Prostate gland (tissue), 2 donors: ENCODE measurements at regions not wholly inside any gene's neighbourhood (a gene's known extent, or its start where the extent isn't known, plus 50 kb on each side); places are given as distances from the start of the nearest gene placed in this dataset.

ENCODE experiments used
- DNase-seq: peaks from one replicate; pipeline ENCODE4 v3.0.0-alpha.2; 2019; ENCODE audit warnings: low spot score
- H3K27ac ChIP-seq, 2 donors: fragments of 200-600 bp; sonication (generic); 2 replicates each; pipeline ENCODE4 v1.5.1; 2017 to 2019
- H3K27me3 ChIP-seq: fragments of 200-600 bp; sonication (generic); replicated peaks from 2 replicates; pipeline ENCODE4 v1.5.1; 2019; ENCODE audit not compliant: insufficient read depth
- H3K36me3 ChIP-seq, 2 donors: fragments of 200-600 bp; sonication (generic); 1 replicate in 1 of 2; 2 replicates in 1 of 2; pipeline versions ENCODE4 v1.5.1 to v1.8.1; 2017 to 2019
- H3K4me1 ChIP-seq: fragments of 200-600 bp; sonication (generic); replicated peaks from 2 replicates; pipeline ENCODE4 v1.5.1; 2019
- H3K4me3 ChIP-seq, 2 donors: fragments of 200-600 bp; sonication (generic); 2 replicates each; pipeline ENCODE4 v1.5.1; 2017 to 2019
- H3K9me3 ChIP-seq: fragments of 200-600 bp; sonication (generic); 2 replicates; pipeline ENCODE4 v1.5.1; 2017
- POLR2A ChIP-seq: fragments of 450-650 bp; IDR thresholded peaks from one replicate; pipeline ENCODE4 v1.6.1; 2016; ENCODE audit warnings: antibody characterized with exemption, mild to moderate bottlenecking
- POLR2AphosphoS5 ChIP-seq: sonication (generic); formaldehyde crosslinking; IDR thresholded peaks from one replicate; pipeline ENCODE4 v1.6.1; 2017; ENCODE audit warnings: antibody characterized with exemption
- WGBS: methylation state at CpG from one replicate; pipeline ENCODE4 v1.1.5; 2018; 5-methylcytosine and 5-hydroxymethylcytosine counted together
- intact Hi-C: fragments of 100-400 bp; cut with DNase I; formaldehyde crosslinking; loops from one replicate; pipeline ENCODE4 v1.14.2; 2022
- TF ChIP-seq, protein P1 (sequence below), 4 experiments: fragments of 200-600 bp in 2 of 4; fragments of 450-650 bp in 2 of 4; sonication (generic) in 2 of 4; IDR thresholded peaks; 1 replicate in 3 of 4; 2 replicates in 1 of 4; pipeline ENCODE4 v1.5.1; 2016 to 2019; ENCODE audit warnings: antibody characterized with exemption in 4 of 4, mild to moderate bottlenecking in 2 of 4, moderate library complexity in 2 of 4

DNA sequence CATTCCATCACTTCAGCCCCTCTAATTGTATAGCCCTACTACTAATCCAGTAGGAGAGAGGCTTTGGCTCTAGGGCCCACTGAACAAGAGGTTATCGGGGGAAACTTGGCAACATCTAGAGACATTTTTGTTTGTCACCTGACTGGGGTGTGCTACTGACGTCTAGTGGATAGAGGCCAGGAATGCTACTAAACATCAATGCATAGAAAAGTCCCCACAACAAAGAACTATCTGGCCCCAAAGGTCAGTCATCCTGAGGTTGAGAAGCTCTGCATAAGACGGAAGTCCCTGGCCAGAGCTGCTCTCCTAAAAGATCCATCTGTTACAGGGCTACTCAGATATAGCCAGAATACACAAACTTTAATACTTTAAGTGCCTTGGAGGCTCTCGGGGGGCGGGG, 570.6 kb upstream of the KLF4 start:
- TF ChIP-seq, protein P1, sequence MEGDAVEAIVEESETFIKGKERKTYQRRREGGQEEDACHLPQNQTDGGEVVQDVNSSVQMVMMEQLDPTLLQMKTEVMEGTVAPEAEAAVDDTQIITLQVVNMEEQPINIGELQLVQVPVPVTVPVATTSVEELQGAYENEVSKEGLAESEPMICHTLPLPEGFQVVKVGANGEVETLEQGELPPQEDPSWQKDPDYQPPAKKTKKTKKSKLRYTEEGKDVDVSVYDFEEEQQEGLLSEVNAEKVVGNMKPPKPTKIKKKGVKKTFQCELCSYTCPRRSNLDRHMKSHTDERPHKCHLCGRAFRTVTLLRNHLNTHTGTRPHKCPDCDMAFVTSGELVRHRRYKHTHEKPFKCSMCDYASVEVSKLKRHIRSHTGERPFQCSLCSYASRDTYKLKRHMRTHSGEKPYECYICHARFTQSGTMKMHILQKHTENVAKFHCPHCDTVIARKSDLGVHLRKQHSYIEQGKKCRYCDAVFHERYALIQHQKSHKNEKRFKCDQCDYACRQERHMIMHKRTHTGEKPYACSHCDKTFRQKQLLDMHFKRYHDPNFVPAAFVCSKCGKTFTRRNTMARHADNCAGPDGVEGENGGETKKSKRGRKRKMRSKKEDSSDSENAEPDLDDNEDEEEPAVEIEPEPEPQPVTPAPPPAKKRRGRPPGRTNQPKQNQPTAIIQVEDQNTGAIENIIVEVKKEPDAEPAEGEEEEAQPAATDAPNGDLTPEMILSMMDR (IDR thresholded peaks at IDR 0.05): no peak
- no peak for TF ChIP-seq POLR2AphosphoS5
- no peak for TF ChIP-seq POLR2A

DNA sequence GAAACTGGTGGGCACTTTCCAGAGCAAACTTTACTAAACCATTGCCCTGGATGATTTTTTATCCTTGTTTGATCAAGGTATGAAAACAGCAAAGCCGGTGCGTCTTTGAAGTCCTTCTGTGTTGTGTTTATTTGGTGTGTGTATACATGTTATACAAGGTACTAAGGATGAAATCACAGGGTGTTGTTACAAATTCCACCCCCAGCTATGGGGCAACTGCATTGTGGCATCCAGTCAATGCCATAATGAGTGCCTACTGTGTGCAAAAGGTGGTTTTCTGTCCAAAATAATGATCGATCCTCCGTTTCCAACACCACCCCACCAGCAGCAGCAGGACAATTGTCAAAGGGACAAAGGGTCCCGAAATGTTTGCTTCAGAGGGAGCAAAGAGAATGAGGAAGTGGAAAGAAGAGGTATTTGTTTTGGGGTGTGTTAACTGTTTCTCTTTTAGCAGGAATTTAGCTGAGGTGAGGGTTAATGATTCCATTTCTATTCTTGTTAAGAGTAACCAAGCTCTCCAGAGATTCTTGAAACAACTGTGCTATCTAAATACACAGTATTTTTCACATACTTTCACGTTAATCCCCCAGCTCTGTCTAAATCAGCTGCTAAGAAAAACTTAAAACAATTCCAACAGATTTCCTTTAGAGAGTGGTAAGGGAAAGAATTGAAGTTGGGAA, 568.7 kb upstream of the KLF4 start:
- intact Hi-C loops: loop anchor here (5.0 kb wide), 2 partner anchors 84 to 306 kb away; no protein-coding TSS in a partner anchor
- H3K27ac ChIP-seq: peak overlapping the region in 1 of 2 donors; percentile 16
- TF ChIP-seq, protein P1 (IDR thresholded peaks at IDR 0.05): no peak
- no peak for TF ChIP-seq POLR2AphosphoS5

More for the DNA sequence above, 570.6 kb upstream of the KLF4 start:
- intact Hi-C loops: no loop called here
- H3K27me3 ChIP-seq: no peaks in the 10 kb centered on the region
- no peaks in the 10 kb centered on the region for H3K4me1 ChIP-seq
- no peak overlapping the region for H3K27ac ChIP-seq
- H3K36me3 ChIP-seq: no peaks in the 10 kb centered on the region
- 85% methylated on average over 5 of the region's 5 CpGs for WGBS
- H3K9me3 ChIP-seq: no peaks in the 10 kb centered on the region
- H3K4me3 ChIP-seq: no peak overlapping the region
- no peak for DNase-seq

DNA sequence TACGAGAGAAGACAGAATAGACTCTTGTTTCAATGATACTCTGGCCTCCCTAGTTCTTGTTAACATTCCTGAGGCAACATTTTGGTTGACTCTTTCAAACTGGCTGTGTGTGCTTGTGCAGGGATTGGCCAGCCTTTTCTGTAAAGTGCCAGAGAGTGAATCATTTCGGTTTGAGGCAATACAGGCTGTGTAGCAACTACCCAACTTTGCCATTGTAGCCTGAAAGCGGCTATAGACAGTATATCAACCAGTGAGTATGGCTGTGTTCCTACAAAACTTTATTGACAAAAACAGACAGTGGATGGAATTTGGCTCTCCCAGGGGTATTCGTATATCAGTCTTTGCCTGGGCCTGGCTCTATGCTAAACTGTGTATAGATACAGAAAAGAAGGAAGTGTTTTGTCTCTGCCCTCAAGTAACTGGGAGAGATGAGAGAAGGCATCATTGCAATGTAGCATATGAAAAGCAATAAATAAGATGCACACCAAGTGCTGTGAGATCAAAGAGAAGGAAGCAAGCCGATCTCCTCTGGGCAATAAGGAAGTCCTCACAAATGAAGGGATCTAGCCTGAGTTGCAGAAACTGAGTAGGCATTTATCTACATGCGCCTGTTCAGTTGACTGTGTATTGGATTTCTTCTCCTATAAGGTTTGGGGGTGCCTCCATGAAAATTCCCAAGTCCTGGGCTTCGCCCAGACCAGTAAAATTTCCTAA, 568.0 kb upstream of the KLF4 start:
- H3K4me1 ChIP-seq: peaks cover 3% of the 10 kb centered on the region
- intact Hi-C loops: loop anchor here (5.0 kb wide), 2 partner anchors 85 to 305 kb away; no protein-coding TSS in a partner anchor
- H3K27ac ChIP-seq: peak overlapping the region in 1 of 2 donors; percentile 16
- H3K27me3 ChIP-seq: no peaks in the 10 kb centered on the region
- H3K4me3 ChIP-seq: no peak overlapping the region
- peak; percentile 76 for DNase-seq
- WGBS: 31% methylated on average over 7 of the region's 7 CpGs
- no peaks in the 10 kb centered on the region for H3K36me3 ChIP-seq
- TF ChIP-seq, protein P1 (IDR thresholded peaks at IDR 0.05): no peak
- TF ChIP-seq POLR2AphosphoS5: peak; percentile 82
- H3K9me3 ChIP-seq: no peaks in the 10 kb centered on the region

More for the DNA sequence above, 568.7 kb upstream of the KLF4 start:
- Histone ChIP-seq H3K36me3 (no peaks in the 10 kb centered on the region), H3K4me1 (peaks cover 3% of the 10 kb centered on the region), H3K27me3 (no peaks in the 10 kb centered on the region), H3K4me3 (no peak overlapping the region), H3K9me3 (no peaks in the 10 kb centered on the region)
- no peak for DNase-seq
- 51% methylated on average over 6 of the region's 6 CpGs for WGBS

DNA sequence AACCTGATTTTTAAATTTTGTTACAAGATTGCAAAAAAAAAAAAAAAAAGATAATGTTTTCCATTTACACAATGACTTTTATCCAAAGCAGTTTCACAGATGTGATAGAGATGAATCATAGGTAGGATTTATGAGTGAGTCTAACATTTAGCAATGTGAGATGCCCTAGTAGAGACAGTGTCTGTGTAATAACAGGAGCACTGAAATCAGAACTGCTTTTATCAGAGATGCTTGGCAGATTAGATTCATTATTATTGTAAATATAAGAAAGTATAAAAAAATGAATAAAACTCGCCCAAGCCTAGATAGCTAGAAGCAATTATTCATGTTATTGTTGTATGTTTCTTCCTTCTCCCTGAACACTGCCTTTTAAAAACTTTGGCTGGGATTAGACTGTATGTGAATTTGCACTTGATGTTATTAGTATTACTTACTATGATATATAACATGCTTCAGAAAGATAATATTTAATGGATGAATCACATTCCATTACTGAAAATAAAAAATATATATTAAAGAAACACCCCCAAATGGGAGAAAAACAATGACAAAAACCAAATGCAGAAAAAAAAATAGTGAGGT, 567.3 kb upstream of the KLF4 start:
- DNase-seq: no peak
- H3K4me3 ChIP-seq: no peak overlapping the region
- peaks cover 3% of the 10 kb centered on the region for H3K4me1 ChIP-seq
- intact Hi-C loops: loop anchor here (5.0 kb wide), 2 partner anchors 85 to 305 kb away; no protein-coding TSS in a partner anchor
- WGBS: 11% methylated on average over 1 of the region's 1 CpG
- H3K27ac ChIP-seq: no peak overlapping the region
- no peaks in the 10 kb centered on the region for H3K27me3 ChIP-seq
- no peaks in the 10 kb centered on the region for H3K9me3 ChIP-seq
- TF ChIP-seq, protein P1 (IDR thresholded peaks at IDR 0.05): no peak
- TF ChIP-seq POLR2AphosphoS5 (no peak), POLR2A (no peak)
- no peaks in the 10 kb centered on the region for H3K36me3 ChIP-seq
